PFSK-1 (cell line): ENCODE measurements at regions not wholly inside any gene's neighbourhood (a gene's known extent, or its start where the extent isn't known, plus 50 kb on each side); places are given as distances from the start of the nearest gene placed in this dataset.

Experiments
- FOXP2 ChIP-seq: optimal IDR thresholded peaks from 2 replicates; pipeline ENCODE3; 2011; ENCODE audit warnings: borderline replicate concordance, control low read depth, inconsistent platforms; ENCODE audit not compliant: insufficient read depth; ENCODE audit errors: extremely low read length, extremely low read depth
- POLR2AphosphoS5 ChIP-seq: IDR thresholded peaks from 2 replicates; pipeline ENCODE4 v1.6.1; 2012; ENCODE audit warnings: low read depth, mild to moderate bottlenecking, control low read depth, low read length, moderate library complexity
- REST ChIP-seq, 2 experiments: IDR thresholded peaks; 2 replicates each; pipeline versions ENCODE4 v1.6.1 to v1.8.0; 2011 to 2012; ENCODE audit warnings: low read depth in 2 of 2, low read length in 2 of 2, control low read depth in 1 of 2, inconsistent platforms in 1 of 2, mild to moderate bottlenecking in 1 of 2, moderate library complexity in 1 of 2; ENCODE audit not compliant: insufficient read depth in 1 of 2
- SIN3A ChIP-seq: IDR thresholded peaks from 2 replicates; pipeline ENCODE4 v1.6.1; 2012; ENCODE audit warnings: mild to moderate bottlenecking, low read length, moderate library complexity, borderline replicate concordance; ENCODE audit not compliant: insufficient read depth
- TAF1 ChIP-seq: IDR thresholded peaks from 2 replicates; pipeline ENCODE4 v1.6.1; 2012; ENCODE audit warnings: low read length, control low read depth, borderline replicate concordance; ENCODE audit not compliant: insufficient read depth

- no peak for TF ChIP-seq POLR2AphosphoS5
- no peak for TF ChIP-seq TAF1
- TF ChIP-seq REST (IDR thresholded peaks at IDR 0.05; ENCODE audit: insufficient read depth in 1 of 2, low read depth in 2 of 2, low read length in 2 of 2) = no peak
- TF ChIP-seq SIN3A = no peak
Measured at GRCh38 chr1:184141361-184141880, 89.9 kb downstream of the TSEN15 start.

- TF ChIP-seq SIN3A (no peak), FOXP2 (no peak), TAF1 (no peak), REST (IDR thresholded peaks at IDR 0.05; ENCODE audit: insufficient read depth in 1 of 2, low read depth in 2 of 2, low read length in 2 of 2) (no peak), POLR2AphosphoS5 (no peak)
Measured at GRCh38 chr1:184143449-184143848, 91.9 kb downstream of the TSEN15 start.

- TF ChIP-seq SIN3A (no peak), TAF1 (no peak), POLR2AphosphoS5 (no peak), REST (IDR thresholded peaks at IDR 0.05; ENCODE audit: insufficient read depth in 1 of 2, low read depth in 2 of 2, low read length in 2 of 2) (no peak), FOXP2 (no peak)
Measured at GRCh38 chr1:184145083-184145482, 93.6 kb downstream of the TSEN15 start.

- TF ChIP-seq FOXP2 = no peak
- TF ChIP-seq TAF1 = no peak
- TF ChIP-seq REST (IDR thresholded peaks at IDR 0.05; ENCODE audit: insufficient read depth in 1 of 2, low read depth in 2 of 2, low read length in 2 of 2) = no peak
- TF ChIP-seq SIN3A = no peak
- no peak for TF ChIP-seq POLR2AphosphoS5
Measured at GRCh38 chr1:184146202-184146601, 94.7 kb downstream of the TSEN15 start.

- TF ChIP-seq SIN3A (no peak), POLR2AphosphoS5 (no peak), FOXP2 (no peak), REST (IDR thresholded peaks at IDR 0.05; ENCODE audit: insufficient read depth in 1 of 2, low read depth in 2 of 2, low read length in 2 of 2) (no peak), TAF1 (no peak)
Measured at GRCh38 chr1:184150776-184151531, 99.4 kb downstream of the TSEN15 start.
